Thyroid gland (tissue), 4 donors: ENCODE measurements at regions not wholly inside any gene's neighbourhood (a gene's known extent, or its start where the extent isn't known, plus 50 kb on each side); places are given as distances from the start of the nearest gene placed in this dataset.

ENCODE experiments used
- CTCF ChIP-seq, 6 experiments: fragments of 200-600 bp in 3 of 6; fragments of 450-650 bp in 3 of 6; sonication (generic) in 3 of 6; IDR thresholded peaks; one replicate each; pipeline ENCODE4 v1.5.1; 2016 to 2019; ENCODE audit warnings: antibody characterized with exemption in 6 of 6, mild to moderate bottlenecking in 2 of 6, inconsistent platforms in 1 of 6, moderate library complexity in 1 of 6
- POLR2A ChIP-seq, 2 donors: fragments of 450-650 bp; IDR thresholded peaks; one replicate each; pipeline ENCODE4 v1.6.1; 2017; ENCODE audit warnings: antibody characterized with exemption in 2 of 2, mild to moderate bottlenecking in 2 of 2, moderate library complexity in 1 of 2

GRCh38 chr11:90913131-90913668 is 690.4 kb upstream of the CHORDC1 start:
- no peak for TF ChIP-seq CTCF (IDR thresholded peaks at IDR 0.05)
- no peak for TF ChIP-seq POLR2A (IDR thresholded peaks at IDR 0.05)
